ENCODE measurements at regions not wholly inside any gene's neighbourhood (a gene's known extent, or its start where the extent isn't known, plus 50 kb on each side); places are given as distances from the start of the nearest gene placed in this dataset.
A peak's percentile ranks its signal among the peaks of the same experiment; 100 is the strongest.
"Not testable (repeated sequence)": the region's sequence is repeated elsewhere in the genome, so short reads cannot be mapped to it uniquely, and the experiment has no call there.

GRCh38 chr16:52308051-52308450, 238.9 kb downstream of the TOX3 start:
- peak; percentile 91 for DNase-seq

- DNase-seq, result no peak
These were observed 245.9 kb downstream of the TOX3 start for GRCh38 chr16:52301026-52301425.

DNA sequence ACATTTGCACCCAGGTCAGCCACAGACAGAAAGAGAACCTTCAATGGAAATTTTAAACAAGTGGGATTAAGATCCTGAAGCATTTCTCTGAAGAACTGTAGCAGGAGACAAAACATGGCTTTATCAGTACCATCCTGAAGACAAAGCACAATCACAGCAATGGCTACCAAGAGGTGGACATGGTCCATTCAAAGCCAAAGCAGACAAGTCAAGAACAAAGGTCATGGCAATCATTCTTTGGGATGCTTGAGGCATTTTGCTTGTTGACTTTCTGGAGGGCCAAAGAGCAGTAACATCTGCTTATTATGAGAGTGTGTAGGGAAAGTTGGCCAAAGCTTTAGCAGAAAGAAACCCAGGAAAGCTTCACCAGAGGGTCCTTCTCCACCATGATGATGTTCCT, 248.2 kb downstream of the TOX3 start:
- no peak for DNase-seq

DNA sequence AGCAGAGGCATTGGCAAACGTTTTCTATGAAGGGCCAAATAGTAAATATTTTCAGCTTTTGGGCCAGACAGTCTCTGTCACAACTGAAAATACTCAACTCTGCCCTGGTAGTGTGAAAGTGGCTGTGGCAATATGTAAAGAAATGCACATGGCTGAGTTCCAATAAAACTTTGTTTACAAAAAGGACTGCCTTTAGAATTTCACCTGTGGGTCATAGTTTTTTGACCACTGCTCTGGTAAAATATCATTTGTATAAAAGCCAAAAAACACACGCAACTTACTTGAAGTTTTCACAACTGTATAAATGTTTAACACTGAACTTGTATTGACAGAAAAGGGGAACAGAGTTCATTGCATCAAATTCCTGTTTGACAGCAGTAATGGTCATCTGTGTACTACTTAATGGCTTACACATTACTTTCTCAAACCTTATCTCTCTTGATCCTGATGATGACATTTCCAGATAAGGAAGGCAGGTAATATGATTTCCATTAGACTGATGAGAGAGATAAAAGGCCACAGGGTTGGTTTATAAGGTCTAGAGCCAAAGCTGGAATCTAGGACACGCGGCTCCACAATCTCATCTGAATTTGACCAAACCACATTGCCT, 250.1 kb downstream of the TOX3 start:
- DNase-seq, result not testable (repeated sequence)

DNA sequence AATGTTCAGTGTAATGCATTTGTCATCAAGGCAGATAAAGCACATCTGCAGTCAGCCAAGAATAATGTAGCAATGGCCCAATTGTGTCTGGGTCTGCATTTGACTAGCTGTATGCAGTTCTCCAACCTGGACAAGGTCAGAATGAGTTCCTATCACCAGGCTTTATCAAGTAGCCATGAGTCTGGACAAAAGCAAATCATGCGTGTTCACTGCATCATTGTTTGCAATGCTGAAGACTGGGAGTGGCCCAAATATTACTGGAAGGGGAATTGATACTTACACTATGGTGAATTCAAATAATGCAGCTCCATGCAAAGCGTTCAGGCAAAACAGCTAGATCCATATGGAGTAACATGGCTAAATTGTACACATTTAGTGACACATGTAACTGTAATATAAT, 250.9 kb downstream of the TOX3 start:
- DNase-seq, result no peak

DNA sequence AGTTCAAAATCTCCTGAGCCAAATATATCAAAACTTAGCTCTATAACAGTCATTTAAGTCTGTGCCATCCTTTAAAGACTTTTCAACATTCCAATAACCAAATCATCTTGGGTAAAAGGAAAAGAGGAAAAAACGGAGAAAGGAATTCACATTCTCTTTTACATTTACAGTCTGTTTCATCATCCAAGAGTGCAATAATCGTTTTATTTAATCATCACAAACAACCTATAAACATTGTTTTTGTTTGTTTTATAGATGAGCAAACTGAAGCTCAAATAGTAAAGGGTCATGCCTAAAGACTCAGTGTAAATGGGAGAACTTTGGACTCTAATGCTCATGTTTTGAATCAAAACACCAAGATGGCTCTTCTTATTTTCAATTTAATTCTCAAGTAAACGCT, 252.3 kb downstream of the TOX3 start:
- DNase-seq, result no peak

- peak; percentile 63 for DNase-seq
These were observed 253.7 kb downstream of the TOX3 start for GRCh38 chr16:52293204-52293603.

- no peak for DNase-seq
These were observed 263.2 kb downstream of the TOX3 start for GRCh38 chr16:52283584-52284375.

DNA sequence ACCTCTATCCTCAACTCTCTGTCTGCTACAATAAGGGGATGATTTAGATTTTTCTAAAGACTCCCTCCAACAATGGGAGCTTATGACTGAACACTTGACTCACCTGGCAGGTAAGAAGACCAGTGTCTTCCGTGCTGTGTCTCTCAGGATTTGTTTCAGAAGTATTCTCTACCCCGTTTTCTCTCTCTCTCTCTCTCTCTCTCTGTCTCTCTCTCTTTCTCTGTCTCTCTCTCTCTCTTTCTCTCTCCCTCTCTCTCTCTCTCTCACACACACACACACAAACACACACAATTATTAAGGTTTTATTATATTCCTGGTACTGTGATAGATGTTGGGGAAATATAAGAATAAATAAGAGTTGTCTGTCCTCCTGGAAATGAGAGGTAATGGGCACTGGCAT, 263.9 kb downstream of the TOX3 start:
- no peak for DNase-seq

DNA sequence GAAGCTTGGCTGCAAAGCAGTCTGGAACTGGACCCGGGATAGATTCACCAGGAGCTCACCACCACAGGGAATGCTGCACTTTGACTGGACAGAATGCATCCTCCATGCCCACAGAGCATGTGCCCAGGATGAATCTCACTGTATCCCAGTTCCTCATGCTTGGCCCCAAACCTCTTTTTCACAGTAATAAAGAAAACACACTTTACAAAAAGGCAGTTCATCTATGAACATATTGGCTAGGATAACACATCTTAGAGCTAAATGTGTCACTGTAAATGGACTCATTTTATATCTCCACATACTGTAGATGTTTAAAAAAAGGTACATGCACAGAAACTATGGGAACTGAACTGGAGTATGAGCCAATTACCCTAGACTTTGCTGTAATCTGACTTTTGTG, 266.9 kb downstream of the TOX3 start:
- no peak for DNase-seq

DNA sequence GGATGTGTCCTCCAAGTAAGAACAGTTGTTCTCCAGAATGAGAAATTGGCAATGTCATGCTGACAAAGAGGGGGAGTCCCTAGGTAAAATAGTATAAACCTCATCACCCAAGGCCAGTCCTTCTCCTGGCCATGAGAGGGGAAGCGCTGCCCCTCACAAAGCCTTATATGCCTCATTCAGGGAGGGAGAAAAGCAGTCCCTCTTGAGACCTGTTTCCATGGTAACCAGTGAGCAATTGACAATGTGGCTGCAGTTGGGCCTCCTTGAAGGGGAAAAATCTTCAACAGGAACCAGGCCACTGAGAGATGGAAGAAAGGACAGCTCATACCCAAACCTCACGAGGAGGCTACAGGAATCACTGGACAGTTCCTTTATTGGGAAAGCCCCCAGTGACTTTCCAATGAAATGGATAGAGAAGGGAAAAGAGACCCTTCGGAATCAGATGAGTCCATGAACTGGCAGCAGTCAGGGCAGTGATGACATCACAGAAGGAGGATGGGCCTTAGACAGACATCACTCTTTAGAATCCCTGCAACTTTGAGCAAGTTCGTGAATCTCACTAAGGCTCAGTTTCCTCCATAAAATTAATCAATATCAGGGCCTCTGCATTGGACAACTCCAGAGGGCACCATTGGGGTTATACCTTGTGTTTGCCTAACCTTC, 275.7 kb downstream of the TOX3 start:
- DNase-seq, result no peak

DNA sequence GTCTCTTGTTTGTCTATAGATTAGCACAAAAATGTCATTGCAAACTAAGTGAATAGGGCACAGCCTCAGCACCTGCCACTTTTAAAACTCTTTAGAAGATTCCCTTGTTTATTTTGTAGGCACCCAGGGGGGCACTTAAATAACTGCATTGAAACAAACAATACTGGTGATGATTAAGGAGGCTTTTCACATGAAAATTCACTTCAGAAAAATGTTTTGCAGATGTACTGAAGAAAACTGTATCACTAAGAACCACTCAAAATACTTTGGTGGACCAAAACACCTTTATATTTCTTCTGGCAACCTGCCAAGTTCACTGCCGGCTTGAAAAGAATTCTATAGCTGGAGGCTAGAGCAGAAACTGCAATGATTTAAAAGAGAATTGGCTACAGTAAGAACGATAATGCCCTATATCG, 281.5 kb downstream of the TOX3 start:
- peak; percentile 98 for DNase-seq

DNA sequence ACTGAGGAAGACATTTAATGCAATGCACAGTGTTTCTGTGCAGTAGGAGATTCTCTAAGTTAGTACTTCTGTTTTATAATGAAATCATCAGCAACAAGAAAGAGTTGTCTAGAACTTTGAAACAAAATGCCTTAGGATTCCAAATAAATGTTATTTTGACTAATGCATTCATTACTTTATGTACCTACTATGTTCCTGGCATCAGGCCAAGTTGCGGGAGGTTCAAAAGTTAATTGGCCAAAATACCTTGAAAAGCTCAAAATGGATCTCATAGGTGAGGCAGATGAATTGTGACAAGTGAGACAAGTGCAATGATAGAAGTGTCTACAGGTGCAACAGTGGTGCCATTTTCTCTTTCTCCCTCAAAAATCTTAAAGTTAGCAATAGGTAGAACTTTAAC, 289.4 kb downstream of the TOX3 start:
- DNase-seq, result no peak

- DNase-seq, result no peak
These were observed 290.4 kb downstream of the TOX3 start for GRCh38 chr16:52256310-52257078.

GRCh38 chr16:52254746-52255145, 292.2 kb downstream of the TOX3 start:
- no peak for DNase-seq

- no peak for DNase-seq
These were observed 294.3 kb downstream of the TOX3 start for GRCh38 chr16:52252680-52253079.

DNA sequence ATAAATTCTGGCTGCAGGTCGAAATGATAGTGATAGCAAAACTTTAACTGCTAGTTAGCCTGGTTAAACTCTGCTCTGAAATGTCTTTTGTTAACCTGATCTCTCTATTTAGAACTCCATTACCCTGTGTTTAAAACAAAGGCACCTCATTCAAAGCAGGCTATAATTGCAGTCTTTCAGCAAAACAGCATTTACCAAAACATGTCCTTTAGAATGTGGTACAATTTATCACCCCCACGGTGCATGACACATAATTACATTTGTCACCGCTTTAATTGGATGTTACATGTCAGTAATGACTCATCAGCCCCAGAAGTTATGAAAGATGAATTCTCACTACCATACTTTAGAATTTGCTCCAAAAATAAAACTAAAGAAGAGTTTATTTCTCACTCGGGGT, 295.4 kb downstream of the TOX3 start:
- DNase-seq, result no peak

DNA sequence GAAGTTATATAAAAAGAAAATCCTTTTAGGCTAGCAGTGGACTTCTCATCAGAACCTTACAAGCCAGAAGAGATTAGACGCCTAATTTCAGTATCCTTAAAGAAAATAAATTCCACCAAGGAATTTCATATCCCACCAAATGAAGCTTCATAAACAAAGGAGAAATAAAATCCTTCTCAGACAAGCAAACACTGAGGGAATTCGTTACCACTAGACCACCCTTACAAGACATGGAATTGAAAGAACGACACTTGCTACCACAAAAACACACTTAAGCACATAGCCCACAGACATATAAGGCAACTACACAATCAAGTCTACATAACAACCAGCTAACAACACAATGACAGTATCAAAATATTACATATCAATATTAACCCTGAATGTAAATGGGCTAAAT, 299.2 kb downstream of the TOX3 start:
- no peak for DNase-seq

DNA sequence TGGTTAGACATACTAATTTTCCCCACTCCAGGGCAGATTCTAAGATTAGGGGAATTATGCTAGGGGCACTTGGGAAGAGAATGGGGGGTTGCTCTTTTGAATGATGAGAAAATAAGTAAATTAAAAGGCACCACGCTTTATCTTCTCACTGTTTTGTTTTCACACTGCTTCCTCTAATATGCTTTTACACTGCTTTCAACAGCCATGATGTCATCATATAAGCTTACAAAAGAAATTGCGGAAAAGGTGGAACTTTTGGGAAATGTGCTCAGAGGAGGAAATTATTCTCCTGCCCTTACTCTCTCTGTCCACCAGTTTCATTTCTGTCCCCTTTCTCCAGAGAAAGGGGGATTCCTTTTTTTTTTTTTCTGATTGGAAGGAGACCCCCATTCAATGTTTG, 308.2 kb downstream of the TOX3 start:
- no peak for DNase-seq

GRCh38 chr16:52237823-52238222, 309.1 kb downstream of the TOX3 start:
- no peak for DNase-seq

- DNase-seq, result no peak
These were observed 311.8 kb downstream of the TOX3 start for GRCh38 chr16:52235186-52235585.

GRCh38 chr16:52234626-52235025, 312.3 kb downstream of the TOX3 start:
- DNase-seq, result no peak

DNA sequence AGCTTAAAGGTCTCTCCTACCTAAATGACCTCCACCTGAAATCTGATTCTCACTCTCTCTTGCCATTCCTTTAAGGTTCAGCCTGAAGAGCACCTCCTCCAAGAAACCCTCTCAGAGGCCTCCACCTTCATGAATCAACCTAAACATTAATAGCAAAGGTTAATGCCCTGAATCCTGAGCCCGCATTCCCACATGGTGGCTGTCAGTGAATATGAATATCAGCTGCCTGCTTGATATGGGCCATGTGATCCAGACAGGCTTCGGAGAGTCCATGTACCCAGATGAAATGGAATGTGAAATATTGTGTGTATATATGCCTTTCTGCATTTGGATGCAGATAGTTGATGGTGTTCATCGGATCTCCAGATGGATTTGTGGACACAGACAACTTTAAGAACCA, 317.5 kb downstream of the TOX3 start:
- no peak for DNase-seq

GRCh38 chr16:52227851-52228250, 319.1 kb downstream of the TOX3 start:
- no peak for DNase-seq
